Fibroblast of skin of abdomen (primary cell): ENCODE measurements at regions not wholly inside any gene's neighbourhood (a gene's known extent, or its start where the extent isn't known, plus 50 kb on each side); places are given as distances from the start of the nearest gene placed in this dataset.
"Not testable (repeated sequence)": the region's sequence is repeated elsewhere in the genome, so short reads cannot be mapped to it uniquely, and the experiment has no call there.

Source experiments
- DNase-seq: peaks from one replicate; pipeline ENCODE4 v3.0.0-alpha.2; 2013

GRCh38 chrX:123788193-123788592, 55.3 kb upstream of the THOC2 start:
- DNase-seq: not testable (repeated sequence)

- no peak for DNase-seq
These were observed 55.9 kb upstream of the THOC2 start for GRCh38 chrX:123788744-123789143.

GRCh38 chrX:123797543-123798447, 62.1 kb upstream of the XIAP start:
- DNase-seq: no peak

DNA sequence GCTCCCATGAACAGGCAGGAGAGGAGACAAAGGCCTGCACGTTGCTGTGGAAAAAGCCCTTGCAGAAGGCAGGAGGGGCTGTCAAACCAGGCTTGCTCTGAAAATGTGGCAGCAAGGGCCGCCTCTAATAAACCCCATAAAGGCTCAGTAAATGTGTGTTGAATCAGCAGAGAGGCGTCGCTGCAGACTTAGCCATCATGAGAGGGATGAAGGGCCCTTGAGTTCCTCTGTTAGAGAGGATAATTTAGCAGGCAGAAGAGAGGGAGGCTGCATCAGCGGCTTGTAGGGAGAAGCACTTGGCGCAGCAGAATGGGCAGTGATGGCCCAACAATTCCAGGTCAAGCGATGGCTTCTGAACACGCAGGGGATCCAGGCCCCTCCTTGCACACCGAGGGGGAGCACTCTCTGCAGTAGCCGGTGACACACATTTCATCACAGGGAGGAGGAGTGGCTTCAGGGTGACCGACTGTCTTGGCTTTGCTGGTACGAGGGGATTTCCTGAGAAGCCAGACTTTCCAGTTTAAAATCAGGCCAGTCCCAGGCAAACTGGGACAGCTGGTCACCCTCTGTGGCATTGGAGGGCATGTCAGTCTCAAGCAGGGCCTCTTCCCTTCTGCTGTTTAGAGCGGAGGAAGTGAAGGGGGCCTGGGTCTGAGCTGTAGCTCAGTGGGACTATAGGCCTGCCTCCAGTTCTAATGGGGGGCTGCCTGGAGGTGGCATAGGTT, 61.0 kb upstream of the XIAP start:
- not testable (repeated sequence) for DNase-seq

- DNase-seq: no peak
These were observed 58.0 kb upstream of the XIAP start for GRCh38 chrX:123801901-123802300.

DNA sequence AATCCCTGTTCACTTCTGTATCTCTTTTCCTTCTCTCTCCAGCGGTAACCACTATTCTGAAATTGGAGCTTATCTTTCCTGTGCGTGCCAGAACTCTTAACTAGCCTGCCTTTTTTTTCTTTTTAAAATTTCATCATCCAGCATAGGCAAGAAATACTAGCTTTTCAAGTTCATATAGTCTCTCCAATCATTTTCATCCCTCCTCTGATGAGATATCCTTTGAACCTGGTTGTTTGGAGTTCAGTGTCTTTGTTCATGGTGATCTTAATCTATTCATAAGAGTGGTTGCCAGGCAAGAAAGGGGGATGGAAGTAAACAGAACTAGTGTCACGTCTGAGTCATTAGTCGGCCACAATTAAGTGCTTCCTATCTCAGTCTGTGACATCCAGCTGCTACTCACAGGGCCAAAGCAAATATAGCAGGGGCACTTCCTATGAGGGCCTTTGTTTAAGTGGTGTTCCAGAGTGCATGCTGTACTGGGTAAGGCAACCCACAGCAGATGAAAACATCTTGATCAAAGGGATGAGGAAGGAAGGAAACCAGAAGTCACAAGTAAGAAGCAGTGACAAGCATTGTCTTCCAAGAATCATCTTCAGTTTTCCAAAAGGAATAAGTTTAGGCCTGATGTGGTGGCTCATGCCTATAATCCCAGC, 56.4 kb upstream of the XIAP start:
- DNase-seq: peak; percentile 66

- not testable (repeated sequence) for DNase-seq
These were observed 55.9 kb upstream of the XIAP start for GRCh38 chrX:123803984-123804365.

GRCh38 chrX:123807835-123808416, 51.9 kb upstream of the XIAP start:
- peak; percentile 75 for DNase-seq

DNA sequence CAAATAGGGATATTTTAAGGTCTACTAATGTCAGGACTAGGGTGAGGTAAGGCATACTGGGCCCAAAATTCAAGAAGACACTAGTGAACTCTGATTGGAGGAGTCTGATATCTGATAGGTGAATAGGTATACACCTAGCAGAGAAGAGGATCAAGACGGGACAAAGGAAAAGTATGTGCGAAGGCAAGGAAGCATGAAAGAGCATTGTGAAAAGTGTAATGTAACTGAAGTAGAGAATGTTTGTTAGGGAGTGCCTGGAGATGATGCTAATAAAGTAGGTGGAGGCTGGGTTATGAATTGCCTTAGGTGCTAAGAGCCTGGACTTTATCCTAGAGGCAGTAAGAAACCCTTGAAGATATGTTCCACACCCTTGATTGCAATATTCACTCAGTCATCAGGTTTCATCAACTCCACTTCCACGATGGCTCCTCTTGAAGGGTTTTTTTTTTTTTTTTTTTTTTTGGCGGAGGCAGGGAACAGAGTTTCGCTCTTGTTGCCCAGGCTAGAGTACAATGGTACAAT, 49.9 kb upstream of the XIAP start:
- DNase-seq: no peak
